Muscle of leg (tissue), 3 donors: ENCODE measurements at regions not wholly inside any gene's neighbourhood (a gene's known extent, or its start where the extent isn't known, plus 50 kb on each side); places are given as distances from the start of the nearest gene placed in this dataset.
A peak's percentile ranks its signal among the peaks of the same experiment; 100 is the strongest.

Experiments used
- DNase-seq: peaks from one replicate; pipeline ENCODE4 v3.0.0; 2013
- H3K27ac ChIP-seq: one replicate; pipeline ENCODE4 v1.5.1; 2013; ENCODE audit warnings: mild to moderate bottlenecking, low read length, control low read depth
- H3K27me3 ChIP-seq: one replicate; pipeline ENCODE4 v1.6.1; 2013; ENCODE audit warnings: low read length; ENCODE audit not compliant: control insufficient read depth, insufficient read depth
- H3K36me3 ChIP-seq: one replicate; pipeline ENCODE4 v1.6.1; 2013; ENCODE audit warnings: low read length; ENCODE audit not compliant: control insufficient read depth, insufficient read depth
- H3K4me1 ChIP-seq: one replicate; pipeline ENCODE4 v1.6.1; 2013; ENCODE audit warnings: low read length; ENCODE audit not compliant: control insufficient read depth, insufficient read depth
- H3K4me3 ChIP-seq: one replicate; pipeline ENCODE4 v1.5.1; 2013; ENCODE audit warnings: low read length, control low read depth
- H3K9me3 ChIP-seq: replicated peaks from 2 replicates; pipeline ENCODE4 v1.6.1; 2013; ENCODE audit warnings: low read depth, low read length; ENCODE audit not compliant: control insufficient read depth
- WGBS: methylation state at CpG from one replicate; pipeline ENCODE4 v1.1.5; 2013; ENCODE audit warnings: missing lambda C conversion rate; ENCODE audit not compliant: insufficient coverage; 5-methylcytosine and 5-hydroxymethylcytosine counted together

- Histone ChIP-seq H3K4me1 (peaks cover 4% of the 10 kb centered on the region), H3K36me3 (no peaks in the 10 kb centered on the region), H3K4me3 (no peak overlapping the region), H3K27me3 (no peaks in the 10 kb centered on the region), H3K27ac (no peak overlapping the region), H3K9me3 (no peaks in the 10 kb centered on the region)
- peak; percentile 25 for DNase-seq
- WGBS, result 10% methylated on average over 2 of the region's 6 CpGs
Observed at GRCh38 chr18:24530630-24531111, 70.2 kb downstream of the HRH4 start.

- H3K9me3 ChIP-seq, result no peaks in the 10 kb centered on the region
- no peaks in the 10 kb centered on the region for H3K27me3 ChIP-seq
- no peak overlapping the region for H3K4me3 ChIP-seq
- 70% methylated on average over 5 of the region's 6 CpGs for WGBS
- H3K4me1 ChIP-seq, result peaks cover 9% of the 10 kb centered on the region
- H3K27ac ChIP-seq, result no peak overlapping the region
- H3K36me3 ChIP-seq, result no peaks in the 10 kb centered on the region
- DNase-seq, result no peak
Observed at GRCh38 chr18:24534271-24534670, 73.8 kb downstream of the HRH4 start.

GRCh38 chr18:24534737-24535136 is 74.3 kb downstream of the HRH4 start:
- Histone ChIP-seq H3K4me1 (peaks cover 9% of the 10 kb centered on the region), H3K27ac (no peak overlapping the region), H3K36me3 (no peaks in the 10 kb centered on the region), H3K27me3 (no peaks in the 10 kb centered on the region), H3K4me3 (no peak overlapping the region), H3K9me3 (no peaks in the 10 kb centered on the region)
- 85% methylated on average over 2 of the region's 4 CpGs for WGBS
- DNase-seq, result no peak

- Histone ChIP-seq H3K4me1 (peaks cover 9% of the 10 kb centered on the region), H3K27ac (peak overlapping the region; percentile 37), H3K27me3 (no peaks in the 10 kb centered on the region), H3K36me3 (no peaks in the 10 kb centered on the region), H3K9me3 (no peaks in the 10 kb centered on the region), H3K4me3 (no peak overlapping the region)
- WGBS, result no CpG with 5 or more reads among the region's 3 CpGs
- peak; percentile 81 for DNase-seq
Observed at GRCh38 chr18:24535527-24536295, 75.3 kb downstream of the HRH4 start.

GRCh38 chr18:24536326-24536725 is 75.9 kb downstream of the HRH4 start:
- H3K36me3 ChIP-seq, result no peaks in the 10 kb centered on the region
- no peaks in the 10 kb centered on the region for H3K9me3 ChIP-seq
- DNase-seq, result peak; percentile 60
- 80% methylated on average over 1 of the region's 4 CpGs for WGBS
- no peaks in the 10 kb centered on the region for H3K27me3 ChIP-seq
- H3K4me1 ChIP-seq, result peaks cover 9% of the 10 kb centered on the region
- no peak overlapping the region for H3K4me3 ChIP-seq
- H3K27ac ChIP-seq, result peak overlapping the region; percentile 37

- WGBS, result no CpG with 5 or more reads among the region's 1 CpG
- Histone ChIP-seq H3K4me1 (peaks cover 9% of the 10 kb centered on the region), H3K27me3 (no peaks in the 10 kb centered on the region), H3K36me3 (no peaks in the 10 kb centered on the region), H3K27ac (peak overlapping the region; percentile 37), H3K9me3 (no peaks in the 10 kb centered on the region), H3K4me3 (no peak overlapping the region)
- DNase-seq, result no peak
Observed at GRCh38 chr18:24536834-24537233, 76.4 kb downstream of the HRH4 start.

GRCh38 chr18:24538414-24539264 is 78.2 kb downstream of the HRH4 start:
- H3K9me3 ChIP-seq, result no peaks in the 10 kb centered on the region
- WGBS, result no CpG with 5 or more reads among the region's 5 CpGs
- H3K27me3 ChIP-seq, result no peaks in the 10 kb centered on the region
- no peak overlapping the region for H3K27ac ChIP-seq
- H3K4me1 ChIP-seq, result peaks cover 9% of the 10 kb centered on the region
- no peak overlapping the region for H3K4me3 ChIP-seq
- H3K36me3 ChIP-seq, result no peaks in the 10 kb centered on the region
- DNase-seq, result no peak

GRCh38 chr18:24539866-24540617 is 79.6 kb downstream of the HRH4 start:
- Histone ChIP-seq H3K36me3 (no peaks in the 10 kb centered on the region), H3K27ac (no peak overlapping the region), H3K4me1 (peaks cover 5% of the 10 kb centered on the region), H3K4me3 (no peak overlapping the region), H3K27me3 (no peaks in the 10 kb centered on the region), H3K9me3 (no peaks in the 10 kb centered on the region)
- no peak for DNase-seq
- WGBS, result 60% methylated on average over 1 of the region's 4 CpGs

- 68% methylated on average over 4 of the region's 8 CpGs for WGBS
- H3K27ac ChIP-seq, result no peak overlapping the region
- H3K36me3 ChIP-seq, result no peaks in the 10 kb centered on the region
- no peaks in the 10 kb centered on the region for H3K27me3 ChIP-seq
- DNase-seq, result no peak
- H3K4me3 ChIP-seq, result no peak overlapping the region
- peaks cover 5% of the 10 kb centered on the region for H3K4me1 ChIP-seq
- no peaks in the 10 kb centered on the region for H3K9me3 ChIP-seq
Observed at GRCh38 chr18:24540896-24541295, 80.5 kb downstream of the HRH4 start.
